ENCODE measurements at regions not wholly inside any gene's neighbourhood (a gene's known extent, or its start where the extent isn't known, plus 50 kb on each side); places are given as distances from the start of the nearest gene placed in this dataset.

GRCh38 chr4:126827669-126828068 lies 805.1 kb upstream of the INTU start:
- ATAC-seq (replicated peaks) = no peak
- no peak overlapping the region for H3K4me3 Mint-ChIP-seq
- no peaks in the 10 kb centered on the region for H3K4me1 Mint-ChIP-seq
- peaks cover 12% of the 10 kb centered on the region for H3K9me3 Mint-ChIP-seq
- no peaks in the 10 kb centered on the region for H3K36me3 Mint-ChIP-seq (ENCODE audit: low read depth)
- no peak overlapping the region for H3K27ac Mint-ChIP-seq
- H3K27me3 Mint-ChIP-seq = no peaks in the 10 kb centered on the region

- Mint-ChIP-seq H3K36me3 (ENCODE audit: low read depth) (no peaks in the 10 kb centered on the region), H3K4me3 (no peak overlapping the region), H3K27me3 (no peaks in the 10 kb centered on the region), H3K9me3 (peaks cover 37% of the 10 kb centered on the region), H3K27ac (no peak overlapping the region), H3K4me1 (no peaks in the 10 kb centered on the region)
- no peak for ATAC-seq (replicated peaks)
Measured at GRCh38 chr4:126834854-126835253, 797.9 kb upstream of the INTU start.

- Mint-ChIP-seq H3K4me1 (no peaks in the 10 kb centered on the region), H3K4me3 (no peak overlapping the region), H3K9me3 (peaks cover 20% of the 10 kb centered on the region), H3K27me3 (no peaks in the 10 kb centered on the region), H3K36me3 (ENCODE audit: low read depth) (no peaks in the 10 kb centered on the region), H3K27ac (no peak overlapping the region)
- ATAC-seq (replicated peaks) = no peak
Measured at GRCh38 chr4:126838941-126839679, 793.6 kb upstream of the INTU start.

GRCh38 chr4:126843492-126844067 lies 789.2 kb upstream of the INTU start:
- Mint-ChIP-seq H3K4me3 (no peak overlapping the region), H3K27me3 (no peaks in the 10 kb centered on the region), H3K4me1 (no peaks in the 10 kb centered on the region), H3K9me3 (peaks cover 21% of the 10 kb centered on the region), H3K27ac (no peak overlapping the region), H3K36me3 (ENCODE audit: low read depth) (no peaks in the 10 kb centered on the region)
- no peak for ATAC-seq (replicated peaks)

- ATAC-seq (replicated peaks) = no peak
- Mint-ChIP-seq H3K9me3 (peaks cover 4% of the 10 kb centered on the region), H3K4me3 (no peak overlapping the region), H3K27ac (no peak overlapping the region), H3K36me3 (ENCODE audit: low read depth) (no peaks in the 10 kb centered on the region), H3K27me3 (no peaks in the 10 kb centered on the region), H3K4me1 (no peaks in the 10 kb centered on the region)
Measured at GRCh38 chr4:126850286-126850685, 782.5 kb upstream of the INTU start.

- no peaks in the 10 kb centered on the region for H3K4me1 Mint-ChIP-seq
- peaks cover 4% of the 10 kb centered on the region for H3K9me3 Mint-ChIP-seq
- no peaks in the 10 kb centered on the region for H3K27me3 Mint-ChIP-seq
- H3K27ac Mint-ChIP-seq = no peak overlapping the region
- H3K36me3 Mint-ChIP-seq (ENCODE audit: low read depth) = no peaks in the 10 kb centered on the region
- H3K4me3 Mint-ChIP-seq = no peak overlapping the region
- ATAC-seq (replicated peaks) = no peak
Measured at GRCh38 chr4:126851391-126851790, 781.4 kb upstream of the INTU start.

- Mint-ChIP-seq H3K27ac (no peak overlapping the region), H3K36me3 (ENCODE audit: low read depth) (no peaks in the 10 kb centered on the region), H3K27me3 (no peaks in the 10 kb centered on the region), H3K4me1 (no peaks in the 10 kb centered on the region), H3K9me3 (peaks cover under 1% of the 10 kb centered on the region), H3K4me3 (no peak overlapping the region)
- no peak for ATAC-seq (replicated peaks)
Measured at GRCh38 chr4:126853715-126854114, 779.0 kb upstream of the INTU start.

- no peaks in the 10 kb centered on the region for H3K27me3 Mint-ChIP-seq
- H3K4me1 Mint-ChIP-seq = no peaks in the 10 kb centered on the region
- no peak for ATAC-seq (replicated peaks)
- no peaks in the 10 kb centered on the region for H3K36me3 Mint-ChIP-seq (ENCODE audit: low read depth)
- no peak overlapping the region for H3K4me3 Mint-ChIP-seq
- H3K27ac Mint-ChIP-seq = no peak overlapping the region
- H3K9me3 Mint-ChIP-seq = peaks cover 12% of the 10 kb centered on the region
Measured at GRCh38 chr4:126856906-126857305, 775.9 kb upstream of the INTU start.

- peaks cover 12% of the 10 kb centered on the region for H3K9me3 Mint-ChIP-seq
Measured at GRCh38 chr4:126859314-126859713, 773.4 kb upstream of the INTU start.

GRCh38 chr4:126859872-126860271 lies 772.9 kb upstream of the INTU start:
- H3K27ac Mint-ChIP-seq = no peak overlapping the region
- no peak for ATAC-seq (replicated peaks)
- no peak overlapping the region for H3K4me3 Mint-ChIP-seq
- H3K4me1 Mint-ChIP-seq = no peaks in the 10 kb centered on the region
- H3K9me3 Mint-ChIP-seq = peaks cover 12% of the 10 kb centered on the region
- no peaks in the 10 kb centered on the region for H3K36me3 Mint-ChIP-seq (ENCODE audit: low read depth)
- H3K27me3 Mint-ChIP-seq = no peaks in the 10 kb centered on the region

More at GRCh38 chr4:126859314-126859713, 773.4 kb upstream of the INTU start:
- no peaks in the 10 kb centered on the region for H3K27me3 Mint-ChIP-seq
- H3K36me3 Mint-ChIP-seq (ENCODE audit: low read depth) = no peaks in the 10 kb centered on the region
- no peaks in the 10 kb centered on the region for H3K4me1 Mint-ChIP-seq
- no peak overlapping the region for H3K4me3 Mint-ChIP-seq
- no peak overlapping the region for H3K27ac Mint-ChIP-seq
- no peak for ATAC-seq (replicated peaks)

- Mint-ChIP-seq H3K4me3 (no peak overlapping the region), H3K36me3 (ENCODE audit: low read depth) (no peaks in the 10 kb centered on the region), H3K9me3 (peaks cover 12% of the 10 kb centered on the region), H3K27ac (no peak overlapping the region), H3K4me1 (no peaks in the 10 kb centered on the region), H3K27me3 (no peaks in the 10 kb centered on the region)
- no peak for ATAC-seq (replicated peaks)
Measured at GRCh38 chr4:126860308-126860707, 772.4 kb upstream of the INTU start.

- Mint-ChIP-seq H3K27me3 (no peaks in the 10 kb centered on the region), H3K36me3 (ENCODE audit: low read depth) (no peaks in the 10 kb centered on the region), H3K9me3 (peaks cover 20% of the 10 kb centered on the region), H3K4me3 (no peak overlapping the region), H3K4me1 (no peaks in the 10 kb centered on the region), H3K27ac (no peak overlapping the region)
- ATAC-seq (replicated peaks) = no peak
Measured at GRCh38 chr4:126869967-126870366, 762.8 kb upstream of the INTU start.

- Mint-ChIP-seq H3K4me1 (no peaks in the 10 kb centered on the region), H3K9me3 (peaks cover 20% of the 10 kb centered on the region)
Measured at GRCh38 chr4:126871810-126872209, 760.9 kb upstream of the INTU start.

GRCh38 chr4:126874533-126874932 lies 758.2 kb upstream of the INTU start:
- no peak overlapping the region for H3K4me3 Mint-ChIP-seq
- no peaks in the 10 kb centered on the region for H3K4me1 Mint-ChIP-seq
- no peaks in the 10 kb centered on the region for H3K27me3 Mint-ChIP-seq
- H3K36me3 Mint-ChIP-seq (ENCODE audit: low read depth) = no peaks in the 10 kb centered on the region
- H3K27ac Mint-ChIP-seq = no peak overlapping the region
- no peak for ATAC-seq (replicated peaks)
- peaks cover 21% of the 10 kb centered on the region for H3K9me3 Mint-ChIP-seq

More at GRCh38 chr4:126871810-126872209, 760.9 kb upstream of the INTU start:
- Mint-ChIP-seq H3K27ac (no peak overlapping the region), H3K27me3 (no peaks in the 10 kb centered on the region), H3K4me3 (no peak overlapping the region), H3K36me3 (ENCODE audit: low read depth) (no peaks in the 10 kb centered on the region)
- no peak for ATAC-seq (replicated peaks)

- Mint-ChIP-seq H3K9me3 (peaks cover 11% of the 10 kb centered on the region), H3K27me3 (no peaks in the 10 kb centered on the region), H3K27ac (no peak overlapping the region), H3K4me3 (no peak overlapping the region), H3K4me1 (no peaks in the 10 kb centered on the region), H3K36me3 (ENCODE audit: low read depth) (no peaks in the 10 kb centered on the region)
- no peak for ATAC-seq (replicated peaks)
Measured at GRCh38 chr4:126888968-126889367, 743.8 kb upstream of the INTU start.
